ENCODE measurements at regions not wholly inside any gene's neighbourhood (a gene's known extent, or its start where the extent isn't known, plus 50 kb on each side); places are given as distances from the start of the nearest gene placed in this dataset.
"Not testable (repeated sequence)": the region's sequence is repeated elsewhere in the genome, so short reads cannot be mapped to it uniquely, and the experiment has no call there.

GRCh38 chr5:110316566-110316965, 409.9 kb downstream of the TMEM232 start:
- not testable (repeated sequence) for TF ChIP-seq POLR2A, EP300 (IDR thresholded peaks at IDR 0.05)
